ENCODE measurements at regions not wholly inside any gene's neighbourhood (a gene's known extent, or its start where the extent isn't known, plus 50 kb on each side); places are given as distances from the start of the nearest gene placed in this dataset.

DNA sequence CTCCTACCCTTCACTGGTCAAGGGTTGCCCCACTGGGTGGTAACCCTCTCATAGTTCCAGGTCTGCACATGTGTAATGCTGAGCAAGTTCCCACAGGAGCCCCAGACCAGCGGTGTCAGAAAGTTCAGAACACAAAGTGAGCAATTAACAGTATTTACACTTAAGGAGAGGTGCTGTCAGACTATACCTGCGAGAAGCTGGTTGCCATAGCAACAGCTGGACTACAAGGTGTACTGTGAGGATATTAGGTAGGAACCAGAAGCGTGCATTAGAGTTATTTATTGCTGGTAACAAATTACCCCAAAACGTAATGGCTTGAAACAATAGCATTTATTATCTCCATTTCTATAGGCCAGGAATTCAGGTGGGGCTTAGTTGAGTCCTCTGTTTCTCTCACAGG is 317.0 kb upstream of the RPS23 start:
- Histone ChIP-seq H3K4me1 (ENCODE audit: low read length) (no peaks in the 10 kb centered on the region), H3K9ac (ENCODE audit: low read length) (no peak overlapping the region), H3K9me2 (replicated peaks; ENCODE audit: insufficient read depth, low read length) (no peaks in the 10 kb centered on the region), H3F3A (ENCODE audit: insufficient read depth, low read length) (no peaks in the 10 kb centered on the region), H2AFZ (ENCODE audit: low read length) (no peak overlapping the region), H4K20me1 (ENCODE audit: insufficient read depth, low read length) (no peaks in the 10 kb centered on the region), H3K79me2 (ENCODE audit: low read length) (no peaks in the 10 kb centered on the region), H3K9me3 (replicated peaks; ENCODE audit: insufficient read depth, low read length) (no peaks in the 10 kb centered on the region), H3K27me3 (replicated peaks; ENCODE audit: insufficient read depth, low read length) (no peaks in the 10 kb centered on the region), H3K27ac (ENCODE audit: low read length) (no peak overlapping the region), H3K4me2 (ENCODE audit: low read depth, low read length) (no peak overlapping the region), H3K4me3 (ENCODE audit: low read length) (no peak overlapping the region), H3K36me3 (replicated peaks; ENCODE audit: insufficient read depth, low read length) (no peaks in the 10 kb centered on the region)
- TF ChIP-seq EZH2phosphoT487 (IDR thresholded peaks at IDR 0.05; ENCODE audit: low read length): no peak
- DNase-seq: no peak

GRCh38 chr5:82594097-82594496 is 315.9 kb upstream of the RPS23 start:
- no peak for DNase-seq
- no peaks in the 10 kb centered on the region for H3K79me2 ChIP-seq (ENCODE audit: low read length)
- no peaks in the 10 kb centered on the region for H4K20me1 ChIP-seq (ENCODE audit: insufficient read depth, low read length)
- TF ChIP-seq CTCF (IDR thresholded peaks at IDR 0.05; ENCODE audit: low read length): no peak
- no peak for TF ChIP-seq EZH2 (optimal IDR thresholded peaks at IDR 0.05; ENCODE audit: low read depth, low read length)
- no peak for TF ChIP-seq EZH2phosphoT487 (IDR thresholded peaks at IDR 0.05; ENCODE audit: low read length)
- no peaks in the 10 kb centered on the region for H3K4me1 ChIP-seq (ENCODE audit: low read length)
- no peaks in the 10 kb centered on the region for H3F3A ChIP-seq (ENCODE audit: insufficient read depth, low read length)
- H3K9ac ChIP-seq (ENCODE audit: low read length): no peak overlapping the region
- H2AFZ ChIP-seq (ENCODE audit: low read length): no peak overlapping the region
- H3K9me2 ChIP-seq (replicated peaks; ENCODE audit: insufficient read depth, low read length): no peaks in the 10 kb centered on the region
- no peak overlapping the region for H3K27ac ChIP-seq (ENCODE audit: low read length)
- H3K9me3 ChIP-seq (replicated peaks; ENCODE audit: insufficient read depth, low read length): no peaks in the 10 kb centered on the region
- no peak overlapping the region for H3K4me2 ChIP-seq (ENCODE audit: low read depth, low read length)
- H3K4me3 ChIP-seq (ENCODE audit: low read length): no peak overlapping the region
- H3K36me3 ChIP-seq (replicated peaks; ENCODE audit: insufficient read depth, low read length): no peaks in the 10 kb centered on the region
- no peaks in the 10 kb centered on the region for H3K27me3 ChIP-seq (replicated peaks; ENCODE audit: insufficient read depth, low read length)

- Histone ChIP-seq H3K27me3 (replicated peaks; ENCODE audit: insufficient read depth, low read length) (no peaks in the 10 kb centered on the region), H2AFZ (ENCODE audit: low read length) (no peak overlapping the region), H3K4me2 (ENCODE audit: low read depth, low read length) (no peak overlapping the region), H3F3A (ENCODE audit: insufficient read depth, low read length) (no peaks in the 10 kb centered on the region), H3K4me1 (ENCODE audit: low read length) (no peaks in the 10 kb centered on the region), H3K79me2 (ENCODE audit: low read length) (no peaks in the 10 kb centered on the region), H3K9ac (ENCODE audit: low read length) (no peak overlapping the region), H3K36me3 (replicated peaks; ENCODE audit: insufficient read depth, low read length) (no peaks in the 10 kb centered on the region), H3K27ac (ENCODE audit: low read length) (no peak overlapping the region), H4K20me1 (ENCODE audit: insufficient read depth, low read length) (no peaks in the 10 kb centered on the region), H3K9me2 (replicated peaks; ENCODE audit: insufficient read depth, low read length) (no peaks in the 10 kb centered on the region), H3K4me3 (ENCODE audit: low read length) (no peak overlapping the region), H3K9me3 (replicated peaks; ENCODE audit: insufficient read depth, low read length) (no peaks in the 10 kb centered on the region)
- no peak for DNase-seq
- no peak for TF ChIP-seq EZH2 (optimal IDR thresholded peaks at IDR 0.05; ENCODE audit: low read depth, low read length)
- TF ChIP-seq CTCF (IDR thresholded peaks at IDR 0.05; ENCODE audit: low read length): no peak
Observed at GRCh38 chr5:82593481-82593880, 315.3 kb upstream of the RPS23 start.

- Histone ChIP-seq H2AFZ (ENCODE audit: low read length) (no peak overlapping the region), H3K9me2 (replicated peaks; ENCODE audit: insufficient read depth, low read length) (no peaks in the 10 kb centered on the region), H4K20me1 (ENCODE audit: insufficient read depth, low read length) (no peaks in the 10 kb centered on the region), H3K27ac (ENCODE audit: low read length) (no peak overlapping the region), H3F3A (ENCODE audit: insufficient read depth, low read length) (no peaks in the 10 kb centered on the region), H3K9ac (ENCODE audit: low read length) (no peak overlapping the region), H3K4me2 (ENCODE audit: low read depth, low read length) (no peak overlapping the region), H3K4me3 (ENCODE audit: low read length) (no peak overlapping the region), H3K9me3 (replicated peaks; ENCODE audit: insufficient read depth, low read length) (no peaks in the 10 kb centered on the region), H3K79me2 (ENCODE audit: low read length) (no peaks in the 10 kb centered on the region), H3K4me1 (ENCODE audit: low read length) (no peaks in the 10 kb centered on the region), H3K27me3 (replicated peaks; ENCODE audit: insufficient read depth, low read length) (no peaks in the 10 kb centered on the region), H3K36me3 (replicated peaks; ENCODE audit: insufficient read depth, low read length) (no peaks in the 10 kb centered on the region)
- DNase-seq: no peak
- TF ChIP-seq EZH2 (optimal IDR thresholded peaks at IDR 0.05; ENCODE audit: low read depth, low read length) (no peak), EZH2phosphoT487 (IDR thresholded peaks at IDR 0.05; ENCODE audit: low read length) (no peak), CTCF (IDR thresholded peaks at IDR 0.05; ENCODE audit: low read length) (no peak)
Observed at GRCh38 chr5:82591021-82591515, 312.9 kb upstream of the RPS23 start.

Measured in MM.1S (cell line).